HepG2 (cell line): ENCODE measurements at regions not wholly inside any gene's neighbourhood (a gene's known extent, or its start where the extent isn't known, plus 50 kb on each side); places are given as distances from the start of the nearest gene placed in this dataset.

Source experiments
- ATAC-seq: fragments of 200-7000 bp; cut with Tn5 transposase; 3 replicates; pipeline ENCODE4 v1.9.1; 2020; ENCODE audit warnings: mild to moderate bottlenecking, moderate library complexity
- BruUV-seq: library from RNA; stranded (reverse); fragments of 400-500 nt; replicated peaks from 2 replicates; lab custom pipeline; 2021; lab: Mats Ljungman, UMichigan
- CTCF ChIA-PET: fragments of 300-600 bp; formaldehyde crosslinking; extraction: SDS; loops from one replicate; lab custom pipeline; 2021; ENCODE audit warnings: low total read pairs, inconsistent platforms, low intra/inter-chr PET ratio; lab: Yijun Ruan, JAX
- POLR2A ChIA-PET: fragments of 350-600 bp; sonication (Branson Sonifier 250); formaldehyde crosslinking; loops from one replicate; lab custom pipeline; 2020; ENCODE audit warnings: antibody characterized with exemption, inconsistent platforms; lab: Yijun Ruan, JAX
- DNase-seq: peaks from one replicate; pipeline ENCODE4 v3.0.0-alpha.2; 2015; ENCODE audit warnings: low spot score
- FAIRE-seq: peaks from 3 replicates; lab custom pipeline; 2011; peaks lifted over from hg19 to GRCh38; lab: Jason Lieb, UNC
- H2AFZ ChIP-seq: one replicate; pipeline ENCODE4 v1.6.1; 2011; ENCODE audit warnings: low read length, inconsistent platforms
- H3K27ac ChIP-seq: fragments of 300-600 bp; 3 replicates; pipeline ENCODE4 v1.8.0; 2011; ENCODE audit warnings: mixed run types, mild to moderate bottlenecking, mixed read lengths, low read length, inconsistent platforms; ENCODE audit not compliant: insufficient read depth; ENCODE audit errors: extremely low read length
- H3K27me3 ChIP-seq, 2 experiments: fragments of 200-600 bp in 1 of 2; 2 replicates in 1 of 2; 3 replicates in 1 of 2; pipeline versions ENCODE4 v1.6.0 to v1.8.0; 2011; ENCODE audit warnings: low read length in 2 of 2, mild to moderate bottlenecking in 2 of 2, moderate library complexity in 2 of 2, inconsistent platforms in 1 of 2; ENCODE audit not compliant: insufficient read depth in 2 of 2, control insufficient read depth in 1 of 2
- H3K36me3 ChIP-seq, 2 experiments: fragments of 200-600 bp in 1 of 2; replicated peaks in 1 of 2; 2 replicates in 1 of 2; 3 replicates in 1 of 2; pipeline versions ENCODE4 v1.5.1 to v1.8.0; 2011; ENCODE audit warnings: low read length in 2 of 2, inconsistent platforms in 1 of 2; ENCODE audit not compliant: insufficient read depth in 2 of 2, control insufficient read depth in 1 of 2
- H3K4me1 ChIP-seq: 2 replicates; pipeline ENCODE4 v1.5.1; 2012; ENCODE audit warnings: low read length, inconsistent platforms; ENCODE audit not compliant: insufficient read depth
- H3K4me2 ChIP-seq: 2 replicates; pipeline ENCODE4 v1.6.0; 2011; ENCODE audit warnings: low read depth, low read length, inconsistent platforms
- H3K4me3 ChIP-seq, 3 experiments: fragments of 200-600 bp in 1 of 3; sonication (generic), shearing (Covaris generic) in 1 of 3; replicated peaks in 1 of 3; 2 replicates each; pipeline ENCODE4 v1.5.1; 2011 to 2016; ENCODE audit warnings: low read length in 3 of 3, inconsistent platforms in 2 of 3, low read depth in 2 of 3, mild to moderate bottlenecking in 2 of 3, control low read depth in 1 of 3, mixed read lengths in 1 of 3; ENCODE audit not compliant: insufficient read depth in 1 of 3
- H3K79me2 ChIP-seq: one replicate; pipeline ENCODE4 v1.6.1; 2011; ENCODE audit warnings: low read length, inconsistent platforms; ENCODE audit not compliant: insufficient read depth
- H3K9ac ChIP-seq: 2 replicates; pipeline ENCODE4 v1.6.0; 2011; ENCODE audit warnings: mild to moderate bottlenecking, low read depth, low read length, inconsistent platforms; ENCODE audit not compliant: insufficient read depth
- H3K9me3 ChIP-seq: 2 replicates; pipeline ENCODE4 v1.5.1; 2012; ENCODE audit warnings: mild to moderate bottlenecking, low read length
- H4K20me1 ChIP-seq: 2 replicates; pipeline ENCODE4 v1.6.0; 2011; ENCODE audit warnings: inconsistent platforms, mild to moderate bottlenecking, low read length, moderate library complexity; ENCODE audit not compliant: insufficient read depth
- CHCHD3 ChIP-seq: sonication (generic); formaldehyde crosslinking; IDR thresholded peaks from 2 replicates; pipeline ENCODE4 v1.8.0; 2022; ENCODE audit warnings: mild to moderate bottlenecking, missing genetic modification reagents, moderate library complexity
- CTCF ChIP-seq: sonication (generic); formaldehyde crosslinking; IDR thresholded peaks from 2 replicates; pipeline ENCODE4 v1.5.0; 2020; ENCODE audit warnings: mild to moderate bottlenecking, missing genetic modification reagents, moderate library complexity
- FIP1L1 ChIP-seq: fragments of 200-400 bp; formaldehyde crosslinking; IDR thresholded peaks from 2 replicates; pipeline ENCODE4 v1.6.1; 2018; ENCODE audit warnings: low read depth, mild to moderate bottlenecking, low read length, moderate library complexity, borderline replicate concordance; ENCODE audit not compliant: insufficient read depth
- HMGXB4 ChIP-seq, 2 experiments: sonication (generic) in 1 of 2; formaldehyde crosslinking in 1 of 2; IDR thresholded peaks; 2 replicates each; pipeline versions ENCODE4 v1.4.0 to v1.6.1; 2018 to 2020; ENCODE audit warnings: missing genetic modification reagents in 2 of 2, borderline replicate concordance in 1 of 2, low read depth in 1 of 2, mild to moderate bottlenecking in 1 of 2, missing biosample characterization in 1 of 2
- KDM2A ChIP-seq: sonication (generic); formaldehyde crosslinking; IDR thresholded peaks from 2 replicates; pipeline ENCODE4 v1.4.0; 2020; ENCODE audit warnings: low read depth, missing genetic modification reagents, borderline replicate concordance
- PHF5A ChIP-seq: IDR thresholded peaks from one replicate; pipeline ENCODE4 v1.6.1; 2018; ENCODE audit warnings: low read depth, missing genetic modification reagents; ENCODE audit not compliant: unreplicated experiment
- RFX5 ChIP-seq: IDR thresholded peaks from 2 replicates; pipeline ENCODE4 v1.6.1; 2011; ENCODE audit warnings: low read depth, low read length, improper control_type of control experiment
- SP2 ChIP-seq: sonication (generic); formaldehyde crosslinking; IDR thresholded peaks from 2 replicates; pipeline ENCODE4 v1.5.1; 2020; ENCODE audit warnings: mild to moderate bottlenecking, missing genetic modification reagents
- ZBTB34 ChIP-seq: sonication (generic); formaldehyde crosslinking; IDR thresholded peaks from 2 replicates; pipeline ENCODE4 v1.8.0; 2022; ENCODE audit warnings: mild to moderate bottlenecking, missing genetic modification reagents
- ZNF235 ChIP-seq: sonication (generic); formaldehyde crosslinking; IDR thresholded peaks from 2 replicates; pipeline ENCODE4 v1.8.1; 2023; ENCODE audit warnings: mild to moderate bottlenecking, missing genetic modification reagents, borderline replicate concordance
- ZNF326 ChIP-seq: sonication (generic); formaldehyde crosslinking; IDR thresholded peaks from 2 replicates; pipeline ENCODE4 v1.4.0; 2020; ENCODE audit warnings: missing genetic modification reagents, borderline replicate concordance
- ZNF564 ChIP-seq: sonication (generic); formaldehyde crosslinking; IDR thresholded peaks from 2 replicates; pipeline ENCODE4 v1.8.1; 2023; ENCODE audit warnings: mild to moderate bottlenecking, missing genetic modification reagents
- WGBS: methylation state at CpG from one replicate; pipeline ENCODE4 v1.1.6; 2017; ENCODE audit warnings: low lambda C conversion rate; 5-methylcytosine and 5-hydroxymethylcytosine counted together
- in situ Hi-C: cut with HindIII; loops from 2 replicates; pipeline ENCODE4 v1.10.0; 2017; ENCODE audit warnings: low pct_unique_long_range_greater_than_20kb; ENCODE audit not compliant: extremely low pct_ligation_motif_present
- intact Hi-C: fragments of 100-400 bp; cut with micrococcal nuclease; formaldehyde crosslinking; loops from one replicate; pipeline ENCODE4 v1.10.0; 2022; ENCODE audit not compliant: unreplicated experiment

GRCh38 chr5:38079620-38080402 is 178.5 kb upstream of the EGFLAM start:
- no peak overlapping the region for H3K27ac ChIP-seq
- no peaks in the 10 kb centered on the region for H4K20me1 ChIP-seq
- no TSS peak for BruUV-seq
- no peaks in the 10 kb centered on the region for H3K79me2 ChIP-seq
- intact Hi-C loops (no loop called here), in situ Hi-C loops (no loop called here)
- TF ChIP-seq ZNF564 (CRISPR knock-in tag) (no peak), SP2 (no peak), HMGXB4 (CRISPR knock-in tag; IDR thresholded peaks at IDR 0.05; ENCODE audit: borderline replicate concordance in 1 of 2, low read depth in 1 of 2) (no peak), ZNF235 (CRISPR knock-in tag) (no peak), ZBTB34 (CRISPR knock-in tag) (no peak), PHF5A (CRISPR knock-in tag) (no peak), KDM2A (CRISPR knock-in tag) (no peak), ZNF326 (no peak), CHCHD3 (CRISPR knock-in tag) (no peak), CTCF (CRISPR knock-in tag) (no peak), FIP1L1 (no peak), RFX5 (no peak)
- no peak overlapping the region for H3K4me2 ChIP-seq
- no peak for ATAC-seq
- DNase-seq, result no peak
- ChIA-PET CTCF (no interaction called here), POLR2A (no interaction called here)
- H3K36me3 ChIP-seq, result no peaks in the 10 kb centered on the region
- H2AFZ ChIP-seq, result no peak overlapping the region
- H3K4me3 ChIP-seq, result no peak overlapping the region
- no peak for FAIRE-seq
- 86% methylated on average over 3 of the region's 3 CpGs for WGBS
- no peaks in the 10 kb centered on the region; a peak in 1 of 5 replicates for H3K27me3 ChIP-seq
- H3K9me3 ChIP-seq, result no peaks in the 10 kb centered on the region
- H3K4me1 ChIP-seq, result peaks cover 15% of the 10 kb centered on the region
- H3K9ac ChIP-seq, result no peak overlapping the region
